OCI-M1 (cell line): ENCODE measurements at regions not wholly inside any gene's neighbourhood (a gene's known extent, or its start where the extent isn't known, plus 50 kb on each side); places are given as distances from the start of the nearest gene placed in this dataset.
A peak's percentile ranks its signal among the peaks of the same experiment; 100 is the strongest.
"Not testable (repeated sequence)": the region's sequence is repeated elsewhere in the genome, so short reads cannot be mapped to it uniquely, and the experiment has no call there.

Experiments used
- DNase-seq: peaks from one replicate; lab custom pipeline; 2025; lab: John Stamatoyannopoulos, UW

GRCh38 chr1:195933835-195934234 is 674.4 kb downstream of the KCNT2 start:
- no peak for DNase-seq

DNA sequence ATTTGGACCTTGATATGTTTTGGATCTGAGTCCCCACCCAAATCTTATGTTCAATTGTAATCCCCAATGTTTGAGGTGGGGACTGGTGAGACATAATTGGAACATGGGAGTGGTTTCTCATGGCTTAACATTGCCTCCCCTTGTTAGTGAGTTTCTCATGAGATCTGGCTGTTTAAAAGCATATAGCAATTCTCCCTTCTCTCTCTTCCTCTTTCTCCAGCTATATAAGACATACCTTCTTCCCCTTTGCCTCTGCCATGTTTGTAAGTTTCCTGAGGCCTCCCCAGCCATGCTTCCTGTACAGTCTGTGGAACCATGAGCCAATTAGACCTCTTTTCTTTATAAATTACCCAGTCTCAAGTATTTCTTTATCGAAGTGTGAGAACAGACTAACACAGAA is 692.4 kb downstream of the KCNT2 start:
- no peak for DNase-seq

DNA sequence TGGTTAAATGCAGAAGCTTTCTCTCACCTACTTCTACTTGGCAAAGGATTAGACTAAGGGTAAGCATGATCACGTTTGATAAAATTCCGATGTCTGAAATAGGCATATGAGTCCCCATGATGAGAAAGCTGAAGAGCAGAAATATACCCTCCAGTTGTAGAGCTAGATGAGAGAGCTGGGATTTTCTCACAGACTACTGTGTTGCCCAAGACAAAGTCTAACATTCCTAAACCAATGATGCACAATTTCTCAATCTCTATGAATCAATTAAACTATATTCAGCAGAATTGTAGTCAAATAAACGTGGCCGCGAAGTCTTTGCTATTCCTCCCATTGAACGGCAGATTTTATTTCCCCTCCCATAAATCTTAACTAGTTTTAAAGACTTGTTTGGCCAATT is 699.2 kb downstream of the KCNT2 start:
- no peak for DNase-seq

GRCh38 chr1:195908121-195908520 is 700.1 kb downstream of the KCNT2 start:
- DNase-seq = peak; percentile 67

DNA sequence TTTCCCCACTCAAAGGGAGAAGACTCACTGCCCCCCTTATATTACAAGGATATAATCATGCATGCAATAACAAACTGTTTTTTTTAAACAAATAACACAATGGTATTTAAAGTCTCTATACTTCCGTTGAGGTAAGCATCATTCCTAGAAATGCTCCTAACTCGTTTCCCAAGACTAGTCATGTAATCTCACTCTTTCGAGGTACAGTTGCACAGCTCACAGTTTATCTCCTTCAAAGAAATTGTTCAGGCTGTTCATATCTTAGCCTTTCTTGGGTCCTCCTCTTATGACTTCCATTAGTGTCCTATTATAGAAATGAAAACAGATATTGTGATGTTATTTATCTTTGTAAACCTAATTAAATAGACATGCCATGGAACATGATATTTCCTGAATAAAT is 705.0 kb downstream of the KCNT2 start:
- peak; percentile 52 for DNase-seq

DNA sequence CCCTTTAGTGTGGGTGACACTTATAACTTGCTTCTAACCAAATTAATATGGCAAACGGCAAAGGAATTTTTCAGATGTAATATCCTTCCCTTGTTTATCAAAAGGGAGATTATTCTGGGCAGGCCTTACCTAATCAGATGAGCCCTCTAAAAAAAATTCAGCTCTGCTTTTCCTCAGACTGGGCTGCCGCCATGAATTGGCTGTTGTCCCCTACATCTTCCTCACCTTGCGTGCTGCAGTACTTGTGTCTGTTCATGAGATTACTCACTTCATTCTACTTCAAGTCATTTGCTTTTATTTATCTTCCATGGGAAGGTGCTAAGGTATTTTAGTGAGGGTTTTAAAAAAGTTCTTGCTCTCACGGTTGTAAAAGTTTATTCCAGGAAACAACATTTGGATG is 705.5 kb downstream of the KCNT2 start:
- DNase-seq = no peak

DNA sequence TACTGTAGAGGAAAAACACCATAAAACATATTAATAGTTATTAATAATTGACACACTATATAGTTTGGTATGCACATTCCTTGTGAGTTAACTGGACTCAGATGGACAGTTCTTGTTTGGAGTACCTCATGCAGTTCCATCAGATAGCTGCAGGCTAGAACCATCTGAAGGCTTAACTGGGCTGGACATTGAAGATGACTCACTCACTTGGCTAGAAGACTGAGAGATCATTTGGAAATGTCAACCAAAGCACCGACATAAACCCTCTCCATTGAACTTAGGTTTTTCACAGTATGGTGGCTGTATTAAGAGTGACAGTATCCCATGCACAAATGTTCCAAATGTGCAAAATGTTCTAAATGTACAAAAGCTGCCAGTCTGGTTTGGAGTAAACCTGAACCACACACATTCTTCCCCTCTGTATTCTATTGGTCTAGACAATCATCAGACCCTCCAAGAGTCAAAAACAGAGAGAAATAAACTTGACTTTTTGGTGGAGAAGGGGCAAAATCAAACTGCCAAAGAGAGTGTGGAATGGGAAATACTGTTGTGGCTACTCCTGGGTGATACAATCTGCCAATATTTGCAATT is 708.4 kb downstream of the KCNT2 start:
- DNase-seq = peak; percentile 90

DNA sequence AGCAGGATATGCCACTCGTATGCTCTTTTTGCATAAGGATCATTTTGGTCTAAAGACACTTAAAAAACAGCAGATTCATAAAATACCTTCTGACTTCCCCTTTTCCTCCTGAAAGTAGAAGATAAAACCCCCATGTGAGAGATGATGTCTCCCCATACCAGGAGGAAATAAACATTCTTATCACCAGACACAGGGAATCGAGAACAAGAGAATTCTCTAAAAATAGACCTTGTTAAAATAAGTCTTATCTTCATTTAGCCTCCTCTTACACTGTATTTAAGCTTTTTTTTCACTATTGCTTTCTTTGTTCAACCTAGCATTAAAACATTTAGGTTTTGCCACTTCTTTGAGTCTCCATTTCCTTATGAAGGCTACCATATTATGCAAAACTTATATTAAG is 709.3 kb downstream of the KCNT2 start:
- DNase-seq = peak; percentile 97

- DNase-seq = peak; percentile 71
Measured at GRCh38 chr1:195898373-195898772, 709.9 kb downstream of the KCNT2 start.

- peak; percentile 81 for DNase-seq
Measured at GRCh38 chr1:195897076-195897475, 711.2 kb downstream of the KCNT2 start.

DNA sequence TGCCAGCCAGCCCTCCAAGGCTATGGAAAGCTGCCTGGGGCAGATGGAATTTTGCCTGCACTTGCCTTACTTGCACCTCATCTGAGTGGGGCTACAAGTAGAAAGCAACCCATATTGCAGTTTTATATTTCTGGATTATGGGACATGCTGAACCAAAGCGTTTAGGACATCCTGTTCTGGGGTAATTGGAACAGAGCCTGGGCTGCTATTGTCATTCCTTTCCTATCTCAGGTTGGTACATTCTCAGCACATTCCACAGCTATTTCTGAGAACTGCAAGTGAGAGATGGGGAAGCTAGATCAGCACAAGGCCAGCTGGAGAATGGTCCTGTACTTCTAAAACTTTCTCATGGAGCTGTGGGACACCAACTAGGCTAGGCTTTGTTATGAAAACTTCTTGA is 713.8 kb downstream of the KCNT2 start:
- DNase-seq = no peak

- peak; percentile 31 for DNase-seq
Measured at GRCh38 chr1:195886000-195886399, 722.2 kb downstream of the KCNT2 start.

DNA sequence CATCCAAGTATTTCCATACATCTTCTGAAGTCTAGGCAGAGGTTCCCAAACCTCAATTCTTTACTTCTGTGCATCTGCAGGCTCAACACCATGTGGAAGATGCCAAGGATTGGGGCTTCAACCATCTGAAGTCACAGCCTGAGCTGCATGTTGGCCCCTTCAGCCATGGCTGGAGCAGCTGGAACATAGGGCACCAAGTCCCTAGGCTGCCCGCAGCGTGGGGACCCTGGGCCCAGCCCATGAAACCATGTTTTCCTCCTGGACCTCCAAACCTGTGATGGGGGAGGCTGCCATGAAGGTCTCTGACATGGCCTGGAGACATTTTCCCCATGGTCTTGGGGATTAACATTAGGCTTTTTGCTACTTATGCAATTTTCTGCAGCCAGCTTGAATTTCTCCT is 729.8 kb downstream of the KCNT2 start:
- DNase-seq = no peak

- DNase-seq = no peak
Measured at GRCh38 chr1:195876792-195877191, 731.4 kb downstream of the KCNT2 start.

- peak; percentile 49 for DNase-seq
Measured at GRCh38 chr1:195872376-195872775, 735.9 kb downstream of the KCNT2 start.

DNA sequence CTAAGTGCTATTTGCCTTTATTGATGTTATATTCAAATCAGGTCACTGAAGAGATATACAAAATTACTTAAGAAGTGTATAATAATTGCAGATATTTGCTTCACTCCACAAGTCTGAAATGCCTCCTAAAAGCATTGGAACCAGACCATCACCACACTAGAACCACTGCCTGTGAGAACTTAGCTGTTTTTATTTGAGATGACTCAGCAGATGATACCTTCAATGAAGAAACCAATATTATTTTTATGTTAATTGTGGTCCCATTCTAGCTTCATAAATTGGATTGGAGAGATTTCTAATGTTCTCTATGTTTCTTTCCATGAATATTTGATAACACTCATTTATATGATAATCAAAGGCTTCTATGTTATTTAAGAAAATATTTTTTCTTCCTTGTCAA is 740.6 kb downstream of the KCNT2 start:
- peak; percentile 27 for DNase-seq

GRCh38 chr1:195866781-195867222 is 741.4 kb downstream of the KCNT2 start:
- DNase-seq = peak; percentile 51

- peak; percentile 43 for DNase-seq
Measured at GRCh38 chr1:195866091-195866780, 742.0 kb downstream of the KCNT2 start.

- no peak for DNase-seq
Measured at GRCh38 chr1:195851804-195852203, 756.4 kb downstream of the KCNT2 start.

GRCh38 chr1:195851016-195851601 is 757.1 kb downstream of the KCNT2 start:
- DNase-seq = peak; percentile 16

DNA sequence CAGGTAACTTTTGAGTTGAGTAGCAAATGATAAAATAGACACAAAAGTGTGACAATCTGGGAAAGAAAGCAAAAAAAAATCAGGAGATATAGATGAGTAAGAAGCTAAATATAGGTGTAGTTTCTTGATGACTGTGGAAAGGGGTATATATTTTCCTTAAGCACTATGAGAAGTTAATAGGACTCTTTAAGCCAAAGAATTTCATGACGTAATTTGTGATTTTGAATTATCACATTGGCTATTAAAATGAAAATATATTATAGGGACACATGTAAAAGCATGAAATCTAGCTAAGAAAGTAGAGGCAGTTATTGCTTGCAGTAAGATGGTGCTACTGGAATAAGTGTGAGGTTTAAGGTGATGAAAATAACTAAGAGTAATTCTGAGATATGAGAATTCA is 759.1 kb downstream of the KCNT2 start:
- DNase-seq = no peak

DNA sequence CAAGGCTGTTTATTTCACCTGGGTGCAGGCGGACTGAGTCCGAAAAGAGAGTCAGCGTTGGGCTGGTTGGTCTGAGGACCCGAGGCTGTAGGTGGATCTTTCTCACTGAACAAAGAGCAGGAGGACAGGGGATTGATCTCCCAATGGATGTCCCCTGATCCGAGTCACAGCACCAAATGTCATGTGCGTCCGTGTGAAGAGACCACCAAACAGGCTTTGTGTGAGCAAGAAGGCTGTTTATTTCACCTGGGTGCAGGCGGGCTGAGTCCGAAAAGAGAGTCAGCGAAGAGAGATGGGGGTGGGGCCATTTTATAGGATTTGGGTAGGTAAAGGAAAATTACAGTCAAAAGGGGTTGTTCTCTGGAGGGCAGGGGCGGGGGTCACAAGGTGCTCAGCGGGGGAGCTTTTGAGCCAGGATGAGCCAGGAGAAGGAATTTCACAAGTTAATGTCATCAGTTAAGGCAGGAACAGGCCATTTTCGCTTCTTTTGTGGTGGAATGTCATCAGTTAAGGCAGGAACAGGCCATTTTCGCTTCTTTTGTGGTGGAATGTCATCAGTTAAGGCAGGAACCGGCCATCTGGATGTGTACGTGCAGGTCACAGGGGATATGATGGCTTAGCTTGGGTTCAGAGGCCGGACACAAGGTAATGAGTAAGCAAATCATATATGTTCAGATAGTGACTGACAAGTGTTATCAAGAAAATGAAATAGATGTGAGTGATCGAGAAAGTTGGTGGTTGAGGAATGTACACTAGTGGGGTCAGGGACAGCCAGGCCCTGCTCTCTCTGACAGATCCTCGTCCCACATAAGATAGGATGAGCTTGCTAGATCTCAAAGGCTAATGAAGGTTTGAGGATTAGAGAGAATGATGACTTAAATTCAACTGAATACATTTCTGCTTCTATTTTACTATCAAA is 760.0 kb downstream of the KCNT2 start:
- DNase-seq = not testable (repeated sequence)
